Transverse colon (tissue), 4 donors: ENCODE measurements at regions not wholly inside any gene's neighbourhood (a gene's known extent, or its start where the extent isn't known, plus 50 kb on each side); places are given as distances from the start of the nearest gene placed in this dataset.

Source experiments
- DNase-seq: peaks from one replicate; pipeline ENCODE4 v3.0.0-alpha.2; 2019
- H3K27ac ChIP-seq, 4 donors: fragments of 200-600 bp; sonication (generic); 2 replicates each; pipeline ENCODE4 v1.5.1; 2016 to 2018; ENCODE audit warnings: inconsistent platforms in 4 of 4
- H3K27me3 ChIP-seq: fragments of 200-600 bp; sonication (generic); 2 replicates; pipeline ENCODE4 v1.5.1; 2017; ENCODE audit warnings: inconsistent platforms
- H3K36me3 ChIP-seq, 4 donors: fragments of 200-600 bp; sonication (generic); 2 replicates each; pipeline ENCODE4 v1.5.1; 2017 to 2019; ENCODE audit warnings: inconsistent platforms in 4 of 4
- H3K4me1 ChIP-seq, 4 donors: fragments of 200-600 bp; sonication (generic); 2 replicates each; pipeline ENCODE4 v1.5.1; 2017 to 2020; ENCODE audit warnings: inconsistent platforms in 4 of 4
- H3K4me3 ChIP-seq, 4 donors: fragments of 200-600 bp; sonication (generic); 1 replicate in 1 of 4; 2 replicates in 3 of 4; pipeline versions ENCODE4 v1.5.1 to v1.6.1; 2017 to 2019; ENCODE audit warnings: inconsistent platforms in 4 of 4
- H3K9me3 ChIP-seq, 2 donors: fragments of 200-600 bp; sonication (generic); 2 replicates each; pipeline ENCODE4 v1.5.1; 2017 to 2019; ENCODE audit warnings: inconsistent platforms in 2 of 2
- CTCF ChIP-seq, 5 experiments: fragments of 200-600 bp in 3 of 5; fragments of 450-650 bp in 2 of 5; sonication (generic) in 3 of 5; IDR thresholded peaks; 1 replicate in 2 of 5; 2 replicates in 3 of 5; pipeline ENCODE4 v1.5.1; 2016 to 2017; ENCODE audit warnings: antibody characterized with exemption in 5 of 5, inconsistent platforms in 3 of 5, mild to moderate bottlenecking in 2 of 5, moderate library complexity in 1 of 5
- EP300 ChIP-seq: sonication (generic); formaldehyde crosslinking; IDR thresholded peaks from one replicate; pipeline ENCODE4 v1.6.1; 2017; ENCODE audit warnings: antibody characterized with exemption, low read depth
- POLR2A ChIP-seq: fragments of 450-650 bp; IDR thresholded peaks from one replicate; pipeline ENCODE4 v1.6.1; 2016; ENCODE audit warnings: antibody characterized with exemption, mild to moderate bottlenecking, moderate library complexity
- POLR2AphosphoS5 ChIP-seq, 3 donors: sonication (generic); formaldehyde crosslinking; IDR thresholded peaks; one replicate each; pipeline ENCODE4 v1.6.1; 2016; ENCODE audit warnings: antibody characterized with exemption in 3 of 3
- WGBS, 2 donors: methylation state at CpG; one replicate each; pipeline ENCODE4 v1.1.5; 2018; ENCODE audit warnings: low coverage in 1 of 2; 5-methylcytosine and 5-hydroxymethylcytosine counted together
- in situ Hi-C, 4 donors: fragments of 200-750 bp; cut with MboI; loops; one replicate each; pipeline versions ENCODE4 v1.15.0 to v1.15.1; 2017; ENCODE audit warnings: low sequenced_read_pairs in 3 of 4, low pct_ligation_motif_present in 1 of 4, low pct_unique_long_range_greater_than_20kb in 1 of 4
- intact Hi-C: fragments of 100-400 bp; cut with DNase I; formaldehyde crosslinking; loops from one replicate; pipeline ENCODE4 v1.15.1; 2023; ENCODE audit warnings: low total_unique reads

- Histone ChIP-seq H3K4me3 (no peak overlapping the region), H3K9me3 (no peaks in the 10 kb centered on the region), H3K27me3 (peaks cover 8% of the 10 kb centered on the region), H3K36me3 (no peaks in the 10 kb centered on the region), H3K27ac (no peak overlapping the region), H3K4me1 (no peaks in the 10 kb centered on the region)
- in situ Hi-C loops = loop anchor here in 2 of 4 donors (10.0 to 25.0 kb wide), 2 partner anchors 125 to 127 kb away; partner anchors contain the start of gene DTX4 (in 1 of the 2)
- intact Hi-C loops = no loop called here
- WGBS, 2 donors = 73 to 79% methylated on average over 4 of the region's 4 CpGs
- DNase-seq = no peak
- TF ChIP-seq EP300 (no peak), POLR2A (no peak), POLR2AphosphoS5 (IDR thresholded peaks at IDR 0.05) (no peak), CTCF (IDR thresholded peaks at IDR 0.05) (no peak)
Observed at GRCh38 chr11:59289356-59290181, 69.1 kb upstream of the OR5AN1 start.

- in situ Hi-C loops = loop anchor here in 2 of 4 donors (10.0 to 25.0 kb wide), 2 partner anchors 121 to 123 kb away; partner anchors contain the start of gene DTX4 (in 1 of the 2)
Observed at GRCh38 chr11:59285716-59286260, 72.9 kb upstream of the OR5AN1 start.

GRCh38 chr11:59284773-59285129, 72.0 kb upstream of the MPEG1 start:
- no peak for DNase-seq
- in situ Hi-C loops (loop anchor here in 2 of 4 donors (10.0 to 25.0 kb wide), 2 partner anchors 120 to 122 kb away; partner anchors contain the start of gene DTX4 (in 1 of the 2)), intact Hi-C loops (no loop called here)
- Histone ChIP-seq H3K36me3 (no peaks in the 10 kb centered on the region), H3K27ac (no peak overlapping the region), H3K27me3 (peaks cover 3% of the 10 kb centered on the region), H3K4me3 (no peak overlapping the region), H3K4me1 (no peaks in the 10 kb centered on the region), H3K9me3 (no peaks in the 10 kb centered on the region)
- TF ChIP-seq CTCF (IDR thresholded peaks at IDR 0.05) = peak in 1 of 5 experiments; percentile 19
- no peak for TF ChIP-seq EP300
- 30 to 49% methylated on average over 4 to 5 of the region's 5 CpGs for WGBS, 2 donors

More at GRCh38 chr11:59285716-59286260, 72.9 kb upstream of the OR5AN1 start:
- Histone ChIP-seq H3K36me3 (no peaks in the 10 kb centered on the region), H3K9me3 (no peaks in the 10 kb centered on the region), H3K27ac (no peak overlapping the region), H3K27me3 (peaks cover 3% of the 10 kb centered on the region), H3K4me1 (no peaks in the 10 kb centered on the region), H3K4me3 (no peak overlapping the region)
- no peak for TF ChIP-seq POLR2AphosphoS5 (IDR thresholded peaks at IDR 0.05)
- TF ChIP-seq CTCF (IDR thresholded peaks at IDR 0.05) = no peak
- no peak for TF ChIP-seq POLR2A
- no peak for TF ChIP-seq EP300
- 64 to 72% methylated on average over 2 of the region's 2 CpGs for WGBS, 2 donors
- DNase-seq = no peak
- intact Hi-C loops = no loop called here

- Histone ChIP-seq H3K9me3 (no peaks in the 10 kb centered on the region), H3K27me3 (peaks cover 3% of the 10 kb centered on the region), H3K36me3 (no peaks in the 10 kb centered on the region), H3K4me1 (no peaks in the 10 kb centered on the region), H3K4me3 (no peak overlapping the region), H3K27ac (no peak overlapping the region)
- in situ Hi-C loops (loop anchor here in 2 of 4 donors (10.0 to 25.0 kb wide), 2 partner anchors 119 to 122 kb away; partner anchors contain the start of gene DTX4 (in 1 of the 2)), intact Hi-C loops (loop anchor here (2.0 kb wide), 1 partner anchor 115 kb away; no protein-coding TSS in a partner anchor)
- peak; percentile 45 for DNase-seq
- peak; percentile 80 to 86 (median 83) for TF ChIP-seq CTCF (IDR thresholded peaks at IDR 0.05)
- TF ChIP-seq EP300 = no peak
- TF ChIP-seq POLR2AphosphoS5 (IDR thresholded peaks at IDR 0.05) = no peak
- TF ChIP-seq POLR2A = no peak
- WGBS, 2 donors = 36 to 50% methylated on average over 10 to 14 of the region's 14 CpGs
Observed at GRCh38 chr11:59283825-59284772, 71.4 kb upstream of the MPEG1 start.
